Stomach smooth muscle (tissue), 2 donors: ENCODE measurements at regions not wholly inside any gene's neighbourhood (a gene's known extent, or its start where the extent isn't known, plus 50 kb on each side); places are given as distances from the start of the nearest gene placed in this dataset.

Experiments used
- H3K27ac ChIP-seq: one replicate; pipeline ENCODE4 v1.7.0; 2013; ENCODE audit warnings: mild to moderate bottlenecking, low read length, inconsistent platforms
- H3K27me3 ChIP-seq, 2 donors: one replicate each; pipeline ENCODE4 v1.7.0; 2013; ENCODE audit warnings: low read length in 2 of 2; ENCODE audit not compliant: insufficient read depth in 2 of 2, control insufficient read depth in 1 of 2
- H3K36me3 ChIP-seq, 2 donors: one replicate each; pipeline ENCODE4 v1.7.0; 2013; ENCODE audit warnings: low read length in 2 of 2; ENCODE audit not compliant: control insufficient read depth in 2 of 2, insufficient read depth in 2 of 2
- H3K4me1 ChIP-seq: one replicate; pipeline ENCODE4 v1.7.0; 2013; ENCODE audit warnings: low read length; ENCODE audit not compliant: control insufficient read depth, insufficient read depth
- H3K4me3 ChIP-seq, 2 donors: one replicate each; pipeline ENCODE4 v1.7.0; 2013; ENCODE audit warnings: low read length in 2 of 2
- H3K9ac ChIP-seq, 2 donors: one replicate each; pipeline ENCODE4 v1.7.0; 2013; ENCODE audit warnings: low read length in 2 of 2, mild to moderate bottlenecking in 1 of 2
- H3K9me3 ChIP-seq, 2 donors: one replicate each; pipeline ENCODE4 v1.7.0; 2013; ENCODE audit warnings: low read length in 2 of 2; ENCODE audit not compliant: control insufficient read depth in 2 of 2
- donor health status: healthy.
- donor health status: Pancreatic carcinoma.

- Histone ChIP-seq H3K36me3 (no peaks in the 10 kb centered on the region), H3K27ac (no peak overlapping the region), H3K9ac (no peak overlapping the region), H3K4me1 (no peaks in the 10 kb centered on the region), H3K27me3 (no peaks in the 10 kb centered on the region), H3K4me3 (no peak overlapping the region), H3K9me3 (no peaks in the 10 kb centered on the region)
Measured at GRCh38 chr18:75779910-75780309, 352.4 kb upstream of the SMIM21 start.

- Histone ChIP-seq H3K4me3 (no peak overlapping the region), H3K4me1 (no peaks in the 10 kb centered on the region), H3K36me3 (no peaks in the 10 kb centered on the region), H3K9ac (no peak overlapping the region), H3K9me3 (no peaks in the 10 kb centered on the region), H3K27ac (no peak overlapping the region), H3K27me3 (no peaks in the 10 kb centered on the region)
Measured at GRCh38 chr18:75779450-75779849, 351.9 kb upstream of the SMIM21 start.

GRCh38 chr18:75777630-75778029 lies 350.1 kb upstream of the SMIM21 start:
- Histone ChIP-seq H3K9ac (no peak overlapping the region), H3K4me1 (no peaks in the 10 kb centered on the region), H3K27ac (no peak overlapping the region), H3K9me3 (no peaks in the 10 kb centered on the region), H3K27me3 (no peaks in the 10 kb centered on the region), H3K36me3 (no peaks in the 10 kb centered on the region), H3K4me3 (no peak overlapping the region)

GRCh38 chr18:75775121-75775520 lies 347.6 kb upstream of the SMIM21 start:
- Histone ChIP-seq H3K4me3 (no peak overlapping the region), H3K9me3 (no peaks in the 10 kb centered on the region), H3K27me3 (no peaks in the 10 kb centered on the region), H3K4me1 (no peaks in the 10 kb centered on the region), H3K27ac (no peak overlapping the region), H3K9ac (no peak overlapping the region), H3K36me3 (no peaks in the 10 kb centered on the region)

- no peak overlapping the region for H3K27ac ChIP-seq
- H3K36me3 ChIP-seq, result no peaks in the 10 kb centered on the region
- no peaks in the 10 kb centered on the region for H3K27me3 ChIP-seq
- H3K4me1 ChIP-seq, result no peaks in the 10 kb centered on the region
- H3K4me3 ChIP-seq, result no peak overlapping the region
- H3K9me3 ChIP-seq, result no peaks in the 10 kb centered on the region
- no peak overlapping the region for H3K9ac ChIP-seq
Measured at GRCh38 chr18:75773618-75774017, 346.1 kb upstream of the SMIM21 start.

- Histone ChIP-seq H3K4me1 (no peaks in the 10 kb centered on the region), H3K9ac (no peak overlapping the region), H3K36me3 (no peaks in the 10 kb centered on the region), H3K27me3 (no peaks in the 10 kb centered on the region), H3K9me3 (no peaks in the 10 kb centered on the region), H3K4me3 (no peak overlapping the region), H3K27ac (no peak overlapping the region)
Measured at GRCh38 chr18:75762758-75763157, 335.3 kb upstream of the SMIM21 start.

- H3K9ac ChIP-seq, result no peak overlapping the region
- no peak overlapping the region for H3K27ac ChIP-seq
- no peak overlapping the region for H3K4me3 ChIP-seq
- H3K9me3 ChIP-seq, result no peaks in the 10 kb centered on the region
- no peaks in the 10 kb centered on the region for H3K36me3 ChIP-seq
- H3K27me3 ChIP-seq, result no peaks in the 10 kb centered on the region
- H3K4me1 ChIP-seq, result no peaks in the 10 kb centered on the region
Measured at GRCh38 chr18:75760208-75760607, 332.7 kb upstream of the SMIM21 start.

GRCh38 chr18:75757951-75758350 lies 330.4 kb upstream of the SMIM21 start:
- H3K27ac ChIP-seq, result no peak overlapping the region
- H3K9me3 ChIP-seq, result no peaks in the 10 kb centered on the region

GRCh38 chr18:75754433-75754832 lies 326.9 kb upstream of the SMIM21 start:
- H3K9me3 ChIP-seq, result no peaks in the 10 kb centered on the region
- no peak overlapping the region for H3K9ac ChIP-seq
- no peaks in the 10 kb centered on the region for H3K27me3 ChIP-seq
- no peaks in the 10 kb centered on the region for H3K36me3 ChIP-seq
- no peak overlapping the region for H3K27ac ChIP-seq
- no peak overlapping the region for H3K4me3 ChIP-seq
- no peaks in the 10 kb centered on the region for H3K4me1 ChIP-seq

More at GRCh38 chr18:75757951-75758350, 330.4 kb upstream of the SMIM21 start:
- Histone ChIP-seq H3K27me3 (no peaks in the 10 kb centered on the region), H3K4me1 (no peaks in the 10 kb centered on the region), H3K9ac (no peak overlapping the region), H3K4me3 (no peak overlapping the region), H3K36me3 (no peaks in the 10 kb centered on the region)

- Histone ChIP-seq H3K27ac (no peak overlapping the region), H3K4me1 (no peaks in the 10 kb centered on the region), H3K4me3 (no peak overlapping the region), H3K27me3 (no peaks in the 10 kb centered on the region), H3K9me3 (no peaks in the 10 kb centered on the region), H3K9ac (no peak overlapping the region), H3K36me3 (no peaks in the 10 kb centered on the region)
Measured at GRCh38 chr18:75753753-75754152, 326.2 kb upstream of the SMIM21 start.

- Histone ChIP-seq H3K27me3 (no peaks in the 10 kb centered on the region), H3K4me3 (no peak overlapping the region), H3K4me1 (no peaks in the 10 kb centered on the region), H3K27ac (no peak overlapping the region), H3K9me3 (no peaks in the 10 kb centered on the region), H3K9ac (no peak overlapping the region), H3K36me3 (no peaks in the 10 kb centered on the region)
Measured at GRCh38 chr18:75752740-75753263, 325.3 kb upstream of the SMIM21 start.
